ENCODE measurements at regions not wholly inside any gene's neighbourhood (a gene's known extent, or its start where the extent isn't known, plus 50 kb on each side); places are given as distances from the start of the nearest gene placed in this dataset.

- H3K36me3 ChIP-seq (ENCODE audit: control insufficient read depth in 1 of 2, insufficient read depth in 2 of 2, low read length in 2 of 2), result no peaks in the 10 kb centered on the region
- H2BK5ac ChIP-seq (ENCODE audit: low read depth, low read length, poor library complexity), result no peak overlapping the region
- H3K4me2 ChIP-seq (ENCODE audit: low read length), result no peak overlapping the region
- H3K23ac ChIP-seq (ENCODE audit: low read length), result no peak overlapping the region
- H4K91ac ChIP-seq (ENCODE audit: low read depth, low read length), result no peak overlapping the region
- H3K79me1 ChIP-seq (ENCODE audit: low read length), result no peaks in the 10 kb centered on the region
- H4K8ac ChIP-seq (ENCODE audit: low read depth, low read length), result no peak overlapping the region
- H3K9ac ChIP-seq (ENCODE audit: low read length), result no peak overlapping the region
- H3K4me3 ChIP-seq (ENCODE audit: low read depth, low read length), result no peak overlapping the region
- H2AK5ac ChIP-seq (ENCODE audit: low read length), result no peak overlapping the region
- H2BK120ac ChIP-seq (ENCODE audit: insufficient read depth, low read length, poor library complexity), result no peak overlapping the region
- no peaks in the 10 kb centered on the region for H3K27me3 ChIP-seq (ENCODE audit: insufficient read depth, low read length)
- H3K79me2 ChIP-seq (ENCODE audit: control insufficient read depth, insufficient read depth, low read length, poor library complexity), result no peaks in the 10 kb centered on the region
- H3K4ac ChIP-seq (ENCODE audit: low read depth, low read length), result no peak overlapping the region
- no peak overlapping the region for H2AFZ ChIP-seq (ENCODE audit: insufficient read depth, low read length, poor library complexity)
- no peak for DNase-seq
- no peak overlapping the region for H3K14ac ChIP-seq (ENCODE audit: low read length)
- peaks cover 3% of the 10 kb centered on the region for H3K9me3 ChIP-seq (ENCODE audit: insufficient read depth, low read depth, low read length)
- no peaks in the 10 kb centered on the region for H3K4me1 ChIP-seq (ENCODE audit: control insufficient read depth in 1 of 2, insufficient read depth in 2 of 2, low read length in 2 of 2)
- H4K12ac ChIP-seq (ENCODE audit: low read depth, low read length), result no peak overlapping the region
- H3K27ac ChIP-seq (ENCODE audit: low read depth, low read length), result no peak overlapping the region
- no peak overlapping the region for H3K18ac ChIP-seq (ENCODE audit: low read length)
- H2BK12ac ChIP-seq (ENCODE audit: low read length), result no peak overlapping the region
Measured at GRCh38 chr11:112533682-112534081, 273.0 kb upstream of the PLET1 start.

- H4K8ac ChIP-seq (ENCODE audit: low read depth, low read length), result no peak overlapping the region
- no peak for DNase-seq
- no peak overlapping the region for H3K14ac ChIP-seq (ENCODE audit: low read length)
- H3K79me2 ChIP-seq (ENCODE audit: control insufficient read depth, insufficient read depth, low read length, poor library complexity), result no peaks in the 10 kb centered on the region
- no peak overlapping the region for H3K4me3 ChIP-seq (ENCODE audit: low read depth, low read length)
- no peak overlapping the region for H2AK5ac ChIP-seq (ENCODE audit: low read length)
- H4K12ac ChIP-seq (ENCODE audit: low read depth, low read length), result no peak overlapping the region
- H3K9ac ChIP-seq (ENCODE audit: low read length), result no peak overlapping the region
- no peak overlapping the region for H2AFZ ChIP-seq (ENCODE audit: insufficient read depth, low read length, poor library complexity)
- H3K79me1 ChIP-seq (ENCODE audit: low read length), result no peaks in the 10 kb centered on the region
- H2BK12ac ChIP-seq (ENCODE audit: low read length), result no peak overlapping the region
- H3K36me3 ChIP-seq (ENCODE audit: control insufficient read depth in 1 of 2, insufficient read depth in 2 of 2, low read length in 2 of 2), result no peaks in the 10 kb centered on the region
- no peaks in the 10 kb centered on the region for H3K4me1 ChIP-seq (ENCODE audit: control insufficient read depth in 1 of 2, insufficient read depth in 2 of 2, low read length in 2 of 2)
- no peak overlapping the region for H2BK120ac ChIP-seq (ENCODE audit: insufficient read depth, low read length, poor library complexity)
- H3K4ac ChIP-seq (ENCODE audit: low read depth, low read length), result no peak overlapping the region
- no peak overlapping the region for H3K27ac ChIP-seq (ENCODE audit: low read depth, low read length)
- no peak overlapping the region for H4K91ac ChIP-seq (ENCODE audit: low read depth, low read length)
- no peak overlapping the region for H3K23ac ChIP-seq (ENCODE audit: low read length)
- H3K4me2 ChIP-seq (ENCODE audit: low read length), result no peak overlapping the region
- no CpG with 5 or more reads among the region's 2 CpGs for WGBS (ENCODE audit: extremely low coverage, insufficient coverage, insufficient read length)
- H2BK5ac ChIP-seq (ENCODE audit: low read depth, low read length, poor library complexity), result no peak overlapping the region
- peaks cover 3% of the 10 kb centered on the region for H3K9me3 ChIP-seq (ENCODE audit: insufficient read depth, low read depth, low read length)
- H3K27me3 ChIP-seq (ENCODE audit: insufficient read depth, low read length), result no peaks in the 10 kb centered on the region
- no peak overlapping the region for H3K18ac ChIP-seq (ENCODE audit: low read length)
Measured at GRCh38 chr11:112534208-112534607, 273.5 kb upstream of the PLET1 start.

DNA sequence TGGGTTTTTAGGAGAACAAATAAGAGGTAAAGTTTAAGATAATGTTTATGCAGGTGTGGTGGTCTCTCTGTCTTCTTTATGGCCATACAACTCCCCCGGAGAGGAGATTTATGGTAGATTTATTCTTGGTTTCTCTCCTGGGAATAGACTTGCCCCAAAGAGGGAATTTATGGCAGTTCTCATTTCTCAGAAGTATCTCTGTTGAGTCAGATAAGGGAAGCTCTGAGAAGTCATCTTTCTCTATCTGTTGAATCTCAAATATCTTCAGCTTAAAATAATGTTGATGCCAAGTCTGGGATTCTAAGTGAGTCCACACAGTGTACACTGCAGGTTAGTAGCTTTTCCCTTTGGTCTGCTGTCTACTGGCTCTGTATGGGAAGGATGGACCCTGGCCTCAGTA, 276.4 kb upstream of the PLET1 start:
- no peak overlapping the region for H4K8ac ChIP-seq (ENCODE audit: low read depth, low read length)
- H3K23ac ChIP-seq (ENCODE audit: low read length), result no peak overlapping the region
- H3K4me3 ChIP-seq (ENCODE audit: low read depth, low read length), result no peak overlapping the region
- no peaks in the 10 kb centered on the region for H3K36me3 ChIP-seq (ENCODE audit: control insufficient read depth in 1 of 2, insufficient read depth in 2 of 2, low read length in 2 of 2)
- no peak overlapping the region for H2AFZ ChIP-seq (ENCODE audit: insufficient read depth, low read length, poor library complexity)
- no peak overlapping the region for H3K18ac ChIP-seq (ENCODE audit: low read length)
- H3K4ac ChIP-seq (ENCODE audit: low read depth, low read length), result no peak overlapping the region
- H3K4me2 ChIP-seq (ENCODE audit: low read length), result no peak overlapping the region
- H2BK120ac ChIP-seq (ENCODE audit: insufficient read depth, low read length, poor library complexity), result no peak overlapping the region
- no peak overlapping the region for H2BK5ac ChIP-seq (ENCODE audit: low read depth, low read length, poor library complexity)
- peak in 1 of 2 donors; percentile 50 for DNase-seq
- no peak overlapping the region for H3K9ac ChIP-seq (ENCODE audit: low read length)
- H3K79me1 ChIP-seq (ENCODE audit: low read length), result no peaks in the 10 kb centered on the region
- no peak overlapping the region for H3K14ac ChIP-seq (ENCODE audit: low read length)
- H4K91ac ChIP-seq (ENCODE audit: low read depth, low read length), result no peak overlapping the region
- WGBS (ENCODE audit: extremely low coverage, insufficient coverage, insufficient read length), result no CpG with 5 or more reads among the region's 1 CpG
- no peaks in the 10 kb centered on the region for H3K79me2 ChIP-seq (ENCODE audit: control insufficient read depth, insufficient read depth, low read length, poor library complexity)
- H2AK5ac ChIP-seq (ENCODE audit: low read length), result no peak overlapping the region
- H3K9me3 ChIP-seq (ENCODE audit: insufficient read depth, low read depth, low read length), result no peaks in the 10 kb centered on the region
- H3K27me3 ChIP-seq (ENCODE audit: insufficient read depth, low read length), result no peaks in the 10 kb centered on the region
- no peak overlapping the region for H4K12ac ChIP-seq (ENCODE audit: low read depth, low read length)
- no peak overlapping the region for H2BK12ac ChIP-seq (ENCODE audit: low read length)
- no peaks in the 10 kb centered on the region for H3K4me1 ChIP-seq (ENCODE audit: control insufficient read depth in 1 of 2, insufficient read depth in 2 of 2, low read length in 2 of 2)
- H3K27ac ChIP-seq (ENCODE audit: low read depth, low read length), result no peak overlapping the region

GRCh38 chr11:112537846-112538330, 277.2 kb upstream of the PLET1 start:
- Histone ChIP-seq H3K4me3 (ENCODE audit: low read depth, low read length) (no peak overlapping the region), H3K4me2 (ENCODE audit: low read length) (no peak overlapping the region), H3K36me3 (ENCODE audit: control insufficient read depth in 1 of 2, insufficient read depth in 2 of 2, low read length in 2 of 2) (no peaks in the 10 kb centered on the region), H3K9ac (ENCODE audit: low read length) (no peak overlapping the region), H3K9me3 (ENCODE audit: insufficient read depth, low read depth, low read length) (no peaks in the 10 kb centered on the region), H2AFZ (ENCODE audit: insufficient read depth, low read length, poor library complexity) (no peak overlapping the region), H3K14ac (ENCODE audit: low read length) (no peak overlapping the region), H3K18ac (ENCODE audit: low read length) (no peak overlapping the region), H3K79me2 (ENCODE audit: control insufficient read depth, insufficient read depth, low read length, poor library complexity) (no peaks in the 10 kb centered on the region), H4K91ac (ENCODE audit: low read depth, low read length) (no peak overlapping the region), H3K4me1 (ENCODE audit: control insufficient read depth in 1 of 2, insufficient read depth in 2 of 2, low read length in 2 of 2) (no peaks in the 10 kb centered on the region), H4K8ac (ENCODE audit: low read depth, low read length) (no peak overlapping the region), H2BK12ac (ENCODE audit: low read length) (no peak overlapping the region), H3K4ac (ENCODE audit: low read depth, low read length) (no peak overlapping the region), H3K27ac (ENCODE audit: low read depth, low read length) (no peak overlapping the region), H2BK5ac (ENCODE audit: low read depth, low read length, poor library complexity) (no peak overlapping the region), H3K27me3 (ENCODE audit: insufficient read depth, low read length) (no peaks in the 10 kb centered on the region), H3K23ac (ENCODE audit: low read length) (no peak overlapping the region), H2BK120ac (ENCODE audit: insufficient read depth, low read length, poor library complexity) (no peak overlapping the region), H2AK5ac (ENCODE audit: low read length) (no peak overlapping the region), H4K12ac (ENCODE audit: low read depth, low read length) (no peak overlapping the region), H3K79me1 (ENCODE audit: low read length) (no peaks in the 10 kb centered on the region)
- DNase-seq, result peak; percentile 92 to 97

All from trophoblast cell (in vitro differentiated cells and primary cell).